NCI-H748 (cell line): ENCODE measurements at regions not wholly inside any gene's neighbourhood (a gene's known extent, or its start where the extent isn't known, plus 50 kb on each side); places are given as distances from the start of the nearest gene placed in this dataset.
"Not testable (repeated sequence)": the region's sequence is repeated elsewhere in the genome, so short reads cannot be mapped to it uniquely, and the experiment has no call there.

Source experiments
- DNase-seq: peaks from one replicate; lab custom pipeline; 2025; ENCODE audit not compliant: unreplicated experiment; lab: John Stamatoyannopoulos, UW

- no peak for DNase-seq
Observed at GRCh38 chr5:54825005-54825404, 160.4 kb downstream of the ESM1 start.

- DNase-seq, result no peak
Observed at GRCh38 chr5:54823006-54823405, 162.4 kb downstream of the ESM1 start.

GRCh38 chr5:54822324-54822687 lies 163.1 kb downstream of the ESM1 start:
- DNase-seq, result no peak

- no peak for DNase-seq
Observed at GRCh38 chr5:54821445-54822323, 163.7 kb downstream of the ESM1 start.

- DNase-seq, result no peak
Observed at GRCh38 chr5:54820346-54821134, 164.9 kb downstream of the ESM1 start.

GRCh38 chr5:54807421-54807820 lies 178.0 kb downstream of the ESM1 start:
- DNase-seq, result no peak

GRCh38 chr5:54804521-54804920 lies 180.9 kb downstream of the ESM1 start:
- no peak for DNase-seq

GRCh38 chr5:54804086-54804485 lies 181.3 kb downstream of the ESM1 start:
- no peak for DNase-seq

GRCh38 chr5:54803471-54804011 lies 181.9 kb downstream of the ESM1 start:
- no peak for DNase-seq

- DNase-seq, result no peak
Observed at GRCh38 chr5:54799645-54800044, 185.7 kb downstream of the ESM1 start.

- DNase-seq, result no peak
Observed at GRCh38 chr5:54795777-54796176, 189.6 kb downstream of the ESM1 start.

GRCh38 chr5:54795284-54795683 lies 190.1 kb downstream of the ESM1 start:
- DNase-seq, result no peak

- no peak for DNase-seq
Observed at GRCh38 chr5:54794135-54794975, 191.0 kb downstream of the ESM1 start.

GRCh38 chr5:54793468-54794134 lies 191.8 kb downstream of the ESM1 start:
- no peak for DNase-seq

GRCh38 chr5:54792611-54793404 lies 192.6 kb downstream of the ESM1 start:
- DNase-seq, result no peak

- DNase-seq, result not testable (repeated sequence)
Observed at GRCh38 chr5:54787910-54788309, 197.5 kb downstream of the ESM1 start.

- DNase-seq, result no peak
Observed at GRCh38 chr5:54785729-54786591, 199.4 kb downstream of the ESM1 start.

GRCh38 chr5:54778783-54779182 lies 206.6 kb downstream of the ESM1 start:
- DNase-seq, result no peak

GRCh38 chr5:54775645-54776044 lies 209.7 kb downstream of the ESM1 start:
- DNase-seq, result no peak
